Testis (tissue), 2 donors: ENCODE measurements at regions not wholly inside any gene's neighbourhood (a gene's known extent, or its start where the extent isn't known, plus 50 kb on each side); places are given as distances from the start of the nearest gene placed in this dataset.

ENCODE experiments used
- CTCF ChIP-seq, 3 experiments: fragments of 450-650 bp in 2 of 3; fragments of 200-600 bp in 1 of 3; sonication (generic) in 1 of 3; IDR thresholded peaks; one replicate each; pipeline ENCODE4 v1.5.1; 2016 to 2019; ENCODE audit warnings: antibody characterized with exemption in 3 of 3, mild to moderate bottlenecking in 2 of 3, moderate library complexity in 1 of 3
- POLR2A ChIP-seq: fragments of 450-650 bp; IDR thresholded peaks from one replicate; pipeline ENCODE4 v1.6.1; 2017; ENCODE audit warnings: antibody characterized with exemption, mild to moderate bottlenecking, moderate library complexity

- TF ChIP-seq CTCF (IDR thresholded peaks at IDR 0.05) (no peak), POLR2A (no peak)
Measured at GRCh38 chr19:28199323-28199722, 1013.6 kb downstream of the UQCRFS1 start.
